HuH-7 (cell line): ENCODE measurements at regions not wholly inside any gene's neighbourhood (a gene's known extent, or its start where the extent isn't known, plus 50 kb on each side); places are given as distances from the start of the nearest gene placed in this dataset.
A peak's percentile ranks its signal among the peaks of the same experiment; 100 is the strongest.

Experiments
- DNase-seq: peaks from one replicate; pipeline ENCODE4 v3.0.0; 2011; ENCODE audit warnings: low spot score

DNA sequence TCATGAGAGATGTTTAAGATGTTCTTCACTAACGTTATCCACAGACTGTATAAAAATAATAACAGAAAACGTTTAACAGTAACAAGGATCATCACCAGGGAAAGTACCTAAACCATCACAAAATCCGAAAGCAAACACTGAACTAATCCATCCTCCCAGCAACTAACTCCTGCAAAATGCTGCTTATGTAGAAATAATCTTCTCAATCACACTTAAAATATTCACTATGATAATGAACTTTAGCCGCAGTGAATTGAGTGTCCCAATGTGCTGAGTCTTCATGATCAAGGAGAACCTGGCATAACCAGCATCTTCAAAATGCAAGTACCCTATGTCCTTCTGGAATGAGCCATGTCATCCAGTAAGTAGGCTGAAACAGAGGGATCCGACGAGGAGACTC, 166.1 kb downstream of the LTN1 start:
- DNase-seq = no peak

DNA sequence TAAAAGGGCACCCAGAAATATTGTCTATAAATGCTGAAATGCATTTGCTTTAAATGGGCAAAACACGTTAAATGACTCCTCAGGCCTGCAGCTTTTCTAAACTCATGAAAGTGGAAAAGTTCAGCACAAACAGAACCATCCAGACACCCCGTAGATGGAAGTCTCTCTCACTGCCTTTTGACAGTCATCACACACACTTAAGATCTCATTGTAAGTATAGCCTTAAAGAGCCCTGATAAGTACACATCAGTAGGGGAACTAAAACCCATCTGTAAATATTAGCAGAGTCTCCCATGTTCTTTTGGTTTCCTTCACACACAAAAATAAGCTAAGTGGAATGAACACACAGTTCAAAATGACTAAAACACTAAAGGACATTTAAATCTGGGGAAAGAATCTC, 166.7 kb downstream of the LTN1 start:
- DNase-seq = no peak

DNA sequence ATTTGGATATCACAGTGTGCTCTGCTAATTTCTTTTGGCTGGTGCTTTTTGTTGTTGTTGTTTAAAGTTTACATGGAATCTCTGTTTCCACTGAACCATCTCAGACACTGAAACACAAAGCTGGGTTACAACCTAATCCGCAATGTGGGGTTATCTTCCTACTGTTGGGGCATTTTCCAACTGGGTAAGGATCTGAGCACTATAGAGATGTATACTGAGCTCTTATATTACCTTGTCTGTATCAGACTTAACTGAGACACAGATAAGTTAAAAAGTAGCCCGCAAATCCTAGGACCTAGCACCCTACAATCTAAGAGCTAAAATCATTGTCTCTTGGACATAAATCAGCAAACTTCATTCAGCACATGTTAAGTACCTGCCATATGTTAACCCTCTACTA, 169.2 kb downstream of the LTN1 start:
- no peak for DNase-seq

DNA sequence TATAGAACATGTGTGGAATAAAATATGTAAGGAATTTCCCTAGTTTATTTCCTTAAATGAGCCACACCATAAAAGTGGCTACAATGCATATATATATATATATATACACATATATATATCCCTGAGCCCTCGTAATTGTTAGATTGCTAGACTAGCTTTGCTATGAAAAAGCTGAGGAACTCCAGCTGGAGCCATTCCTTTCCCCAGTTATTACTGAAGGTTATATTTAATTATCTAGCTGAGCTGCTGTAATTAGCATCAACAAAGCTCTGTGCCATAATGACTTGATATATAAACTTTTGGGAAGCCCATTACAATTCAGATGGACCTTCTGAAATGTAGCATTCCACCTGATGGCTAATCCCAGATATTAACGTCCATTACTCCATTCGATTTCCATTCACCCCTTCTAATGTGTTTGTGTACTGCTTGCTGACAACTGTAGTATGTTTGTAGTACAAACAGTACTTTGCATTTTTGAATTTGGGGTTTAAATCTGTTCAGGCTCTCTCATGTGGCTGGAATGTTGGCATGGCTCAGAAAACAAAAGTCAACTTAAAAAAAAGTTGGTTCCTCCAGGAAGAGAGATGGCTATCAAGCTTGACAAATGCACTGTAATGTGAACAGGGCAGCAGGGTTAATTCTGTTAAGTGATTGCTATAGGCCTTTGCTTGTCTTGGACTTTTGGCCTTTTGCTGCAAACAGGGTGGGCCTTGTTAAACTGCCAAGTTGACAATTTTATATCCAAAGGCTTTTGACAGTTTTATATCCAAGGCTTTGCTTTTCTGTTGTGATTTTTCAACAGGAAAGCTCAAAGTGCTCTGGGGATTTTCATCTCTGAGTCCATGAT, 170.0 kb downstream of the LTN1 start:
- peak; percentile 17 for DNase-seq

DNA sequence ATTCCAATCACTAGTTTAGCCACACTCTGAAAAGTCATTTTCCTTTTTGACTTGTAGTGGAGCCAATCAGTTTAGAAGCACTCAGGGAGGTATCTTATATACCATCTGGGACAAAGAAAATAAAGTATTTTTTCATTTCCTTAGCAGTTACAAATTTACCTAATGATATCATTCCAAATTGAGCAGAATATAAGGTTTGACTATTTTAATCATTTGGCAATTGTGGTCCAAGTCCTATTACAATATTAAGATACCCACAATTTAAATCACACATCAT, 170.6 kb downstream of the LTN1 start:
- DNase-seq = no peak

DNA sequence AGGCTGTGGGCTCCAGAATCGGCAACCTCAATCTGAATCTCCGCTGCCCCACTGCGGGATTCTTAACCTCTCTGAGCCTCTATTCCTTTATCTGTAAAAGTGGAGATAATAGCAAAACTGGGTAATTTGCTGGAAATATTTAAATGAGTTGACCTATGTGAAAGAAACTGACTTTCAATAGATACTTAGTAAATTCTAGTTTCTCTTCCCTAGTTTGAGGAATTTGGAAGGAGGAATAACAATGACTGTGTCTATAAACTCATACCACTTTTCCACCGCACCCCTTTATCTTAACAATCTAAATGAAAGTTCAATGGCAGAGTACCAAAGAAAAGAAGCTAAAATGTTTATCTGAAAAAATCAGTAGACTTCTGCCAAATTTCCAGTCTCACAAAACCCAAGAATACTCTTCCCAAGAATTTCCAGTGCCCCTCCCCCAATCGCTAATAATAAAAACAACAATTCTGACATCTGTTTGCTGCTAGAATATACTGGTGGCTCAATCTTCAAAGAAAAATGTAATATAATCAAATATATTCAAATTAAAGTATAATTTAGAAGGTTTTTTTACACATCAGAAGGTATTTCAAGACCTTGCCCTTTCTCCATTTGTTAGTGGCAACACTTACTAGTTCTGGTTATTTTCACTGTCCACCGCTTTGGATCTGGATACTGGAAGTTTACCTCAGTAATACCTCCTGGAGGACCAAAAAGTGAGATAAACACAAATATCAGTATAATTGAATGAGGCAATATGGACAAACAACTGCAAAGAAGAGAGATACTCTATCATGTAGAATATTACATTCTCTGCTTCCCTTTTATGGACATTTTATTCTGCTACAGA, 171.2 kb downstream of the LTN1 start:
- no peak for DNase-seq

DNA sequence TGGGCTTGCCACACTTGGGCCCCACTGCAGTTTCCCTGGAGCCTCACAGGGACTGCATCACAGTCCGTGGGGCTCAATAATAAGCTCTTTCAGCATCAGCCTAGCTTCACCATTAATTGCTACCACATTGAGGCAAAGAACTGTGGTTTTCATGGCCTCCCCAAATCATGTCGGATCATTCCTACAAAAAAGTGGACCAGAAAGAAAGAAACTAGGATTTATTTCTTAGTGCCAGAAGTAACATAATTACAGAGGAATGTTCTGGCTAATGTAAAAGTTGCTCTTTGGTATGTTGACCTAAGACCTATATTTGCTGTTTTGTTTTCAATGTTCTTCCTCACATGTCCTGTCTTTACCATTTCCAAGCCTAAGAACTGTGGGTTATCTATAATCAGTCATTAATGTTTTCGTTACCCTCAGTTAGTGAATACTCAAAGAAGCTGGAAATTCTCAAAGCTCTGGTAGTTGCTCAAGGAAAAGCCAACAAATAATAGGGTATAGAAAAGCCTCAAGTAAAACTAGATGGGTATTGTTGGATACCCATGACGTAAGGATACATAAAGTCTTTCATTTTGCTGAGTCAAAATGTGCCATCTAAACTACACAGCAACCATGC, 173.9 kb downstream of the LTN1 start:
- DNase-seq = no peak

DNA sequence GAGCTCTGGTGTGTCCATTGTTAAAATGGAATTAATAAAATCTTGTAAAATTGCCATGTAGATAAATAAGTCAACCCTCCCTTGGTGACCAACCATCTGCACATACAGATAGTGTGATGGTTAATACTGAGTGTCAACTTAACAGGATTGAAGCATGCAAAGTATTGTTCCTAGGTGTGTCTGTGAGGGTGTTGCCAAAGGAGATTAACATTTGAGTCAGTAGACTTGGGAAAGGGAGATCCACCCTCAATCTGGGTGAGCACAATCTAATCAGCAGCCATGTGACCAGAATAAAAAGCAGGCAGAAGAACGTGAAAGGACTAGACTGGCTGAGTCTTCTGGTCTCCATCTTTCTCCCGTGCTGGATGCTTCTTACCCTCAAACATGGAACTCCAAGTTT, 174.8 kb downstream of the LTN1 start:
- DNase-seq = no peak

DNA sequence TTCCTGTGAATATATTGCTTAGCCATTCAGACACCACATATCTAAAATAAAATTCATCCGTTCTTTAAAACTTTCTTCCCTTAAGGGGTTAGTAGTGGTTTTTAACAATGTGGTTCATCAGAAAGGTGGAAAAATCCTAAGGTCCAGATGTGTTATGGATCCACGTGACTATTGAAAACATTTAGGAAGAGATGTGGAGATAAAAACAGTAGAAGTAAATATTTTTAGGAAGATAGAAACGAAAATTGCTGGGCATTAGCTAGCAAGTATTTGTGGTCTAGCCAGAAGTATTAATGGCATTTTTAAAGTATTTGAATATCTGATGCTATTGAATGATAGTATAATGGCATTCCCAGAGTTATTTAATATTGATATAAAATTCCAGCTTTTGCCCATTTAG, 180.8 kb downstream of the LTN1 start:
- no peak for DNase-seq

DNA sequence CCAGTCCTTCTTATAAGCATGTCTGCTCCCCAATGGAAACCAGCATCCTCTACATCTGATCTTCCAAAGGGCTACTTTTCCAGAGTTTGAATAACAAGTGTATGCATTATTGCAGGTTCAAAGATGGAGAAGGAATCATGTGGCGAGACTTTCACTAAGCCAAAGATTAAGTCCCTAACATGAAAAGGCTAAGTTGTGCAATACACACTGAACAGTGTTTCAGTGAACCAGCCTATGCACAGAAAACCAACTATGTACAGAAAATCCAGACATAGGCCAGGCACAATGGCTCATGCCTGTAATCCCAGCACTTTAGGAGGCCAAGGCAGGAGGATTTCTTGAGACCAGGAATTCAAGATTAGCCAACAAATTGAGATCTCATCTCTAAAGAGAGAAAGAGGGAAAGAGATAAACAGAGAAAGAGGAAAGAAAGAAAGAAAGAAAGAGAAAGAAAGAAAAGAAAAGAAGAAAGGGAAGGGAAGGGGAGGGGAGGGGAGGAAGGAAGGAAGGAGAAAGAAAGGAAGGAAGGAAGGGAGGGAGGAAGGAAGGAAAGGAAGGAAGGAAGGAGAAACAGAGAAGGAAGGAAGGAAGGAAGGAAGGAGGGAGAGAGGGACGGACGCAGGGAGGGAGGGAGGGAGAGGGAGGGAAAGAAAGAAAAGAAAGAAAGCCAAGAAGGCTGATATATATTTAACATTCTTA, 181.7 kb downstream of the LTN1 start:
- DNase-seq = no peak

DNA sequence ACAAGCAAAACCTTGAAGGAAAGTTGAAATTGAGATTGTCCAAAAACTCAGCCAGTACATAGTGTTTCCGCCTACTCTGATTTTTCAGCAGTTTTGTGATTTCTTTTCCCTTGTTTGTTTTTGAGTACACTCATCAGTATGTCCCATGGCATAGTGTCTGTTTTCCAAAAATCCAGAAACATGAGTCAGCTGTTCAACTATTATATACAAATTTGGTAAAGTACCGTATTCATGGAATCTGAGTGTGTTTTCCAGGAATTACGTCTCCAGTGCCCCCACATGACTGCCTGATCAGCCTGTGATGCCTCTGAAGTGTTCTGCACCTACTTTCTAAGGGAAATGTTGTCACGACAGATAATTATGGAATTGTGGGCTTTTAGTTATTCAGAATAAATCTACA, 186.8 kb downstream of the LTN1 start:
- DNase-seq = no peak

DNA sequence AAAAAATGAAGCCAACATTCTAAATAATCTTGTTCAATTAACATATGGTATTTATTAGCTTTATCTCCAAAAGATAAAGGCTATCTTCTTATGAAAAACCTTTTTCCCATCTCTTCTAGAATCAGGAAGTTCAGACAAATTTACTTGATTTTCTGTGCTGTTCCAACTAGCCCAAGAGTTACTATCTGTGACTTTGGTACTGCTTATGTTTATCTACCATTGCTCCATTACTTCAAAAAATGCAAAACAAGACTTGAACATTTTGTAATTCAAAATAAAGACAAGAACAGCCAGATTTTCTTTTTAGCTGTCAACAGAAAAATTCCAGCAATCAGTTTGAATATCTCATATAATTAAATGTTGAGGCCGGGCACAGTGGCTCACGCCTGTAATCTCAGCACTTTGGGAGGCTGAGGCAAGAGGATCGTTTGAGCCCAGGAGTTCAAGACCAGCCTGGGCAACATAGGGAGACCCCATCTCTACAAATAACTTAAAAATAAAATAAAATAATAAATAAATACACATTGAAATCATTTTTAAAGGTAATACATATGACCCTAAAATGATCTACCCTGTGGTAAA, 188.5 kb downstream of the LTN1 start:
- DNase-seq = no peak

DNA sequence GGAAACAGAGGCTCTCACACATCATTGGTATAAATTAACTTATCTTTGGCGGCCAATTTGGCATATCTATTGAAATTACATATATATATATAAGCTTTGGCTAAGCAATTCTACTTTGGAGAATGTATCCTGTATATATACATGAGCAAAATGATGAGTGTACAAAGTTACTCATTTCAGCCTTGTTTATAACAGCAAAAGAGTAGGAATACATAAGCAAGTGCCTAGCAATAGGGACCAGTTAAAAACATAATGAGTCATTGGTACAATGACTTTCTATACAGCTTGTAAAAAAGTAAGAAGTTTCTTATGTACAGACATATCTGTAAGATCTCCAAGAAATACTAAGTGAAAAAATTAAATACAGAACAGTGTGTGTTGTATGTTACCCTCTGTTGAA, 190.8 kb downstream of the LTN1 start:
- DNase-seq = no peak

DNA sequence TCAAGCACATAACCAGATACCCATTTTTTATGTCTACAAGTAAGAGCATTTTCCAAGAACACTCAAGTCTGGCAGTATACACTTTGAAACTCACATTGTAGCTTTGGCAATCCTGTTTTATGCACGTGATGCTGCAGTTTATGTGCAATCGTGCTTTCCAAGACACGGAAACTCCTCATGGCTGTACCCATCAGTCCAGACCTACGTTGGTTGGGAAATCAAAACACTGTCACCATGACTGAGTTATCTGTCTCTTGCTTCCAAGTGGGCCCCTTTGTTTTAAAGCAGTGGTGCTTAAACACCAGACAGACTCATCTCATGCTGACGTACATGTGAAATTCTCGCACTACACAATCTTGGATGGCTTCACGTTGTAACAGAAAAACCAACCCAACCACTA, 192.8 kb downstream of the LTN1 start:
- no peak for DNase-seq

DNA sequence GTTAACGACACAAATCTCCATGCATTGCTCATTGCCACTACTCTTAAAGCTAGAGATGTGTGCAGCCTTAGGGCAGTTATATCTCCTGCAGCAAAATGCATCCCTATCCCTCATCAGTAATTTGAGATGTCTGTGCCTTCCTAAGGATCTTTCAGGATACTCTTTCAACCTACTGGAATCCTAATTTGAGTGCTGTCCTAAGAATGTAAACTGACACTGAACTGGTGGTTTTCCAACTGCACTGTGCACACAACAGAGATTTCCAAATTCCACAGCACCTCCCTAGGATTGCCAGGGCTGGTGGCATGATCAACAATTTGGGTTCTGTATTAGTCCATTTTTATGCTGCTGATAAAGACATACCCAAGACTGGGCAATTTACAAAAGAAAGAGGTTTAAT, 193.9 kb downstream of the LTN1 start:
- DNase-seq = no peak

DNA sequence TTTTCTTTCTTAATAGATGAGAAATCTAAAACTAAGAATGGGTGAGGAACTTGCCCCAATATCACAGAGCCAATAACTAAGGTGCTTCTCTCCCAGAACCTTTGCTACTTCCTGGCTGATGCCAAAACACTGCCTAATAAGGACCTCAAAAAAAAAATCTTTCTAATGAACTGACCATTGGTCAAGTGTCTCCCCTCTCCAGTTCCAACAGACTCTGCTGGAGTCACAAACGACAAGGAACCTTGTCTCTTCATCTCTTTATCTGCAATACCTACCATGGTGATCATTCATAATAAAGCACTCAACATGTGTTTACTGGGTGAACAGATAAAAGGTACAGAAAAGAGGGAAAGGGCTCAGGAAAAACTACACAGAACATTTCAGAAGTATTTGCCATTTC, 197.4 kb downstream of the LTN1 start:
- DNase-seq = no peak

DNA sequence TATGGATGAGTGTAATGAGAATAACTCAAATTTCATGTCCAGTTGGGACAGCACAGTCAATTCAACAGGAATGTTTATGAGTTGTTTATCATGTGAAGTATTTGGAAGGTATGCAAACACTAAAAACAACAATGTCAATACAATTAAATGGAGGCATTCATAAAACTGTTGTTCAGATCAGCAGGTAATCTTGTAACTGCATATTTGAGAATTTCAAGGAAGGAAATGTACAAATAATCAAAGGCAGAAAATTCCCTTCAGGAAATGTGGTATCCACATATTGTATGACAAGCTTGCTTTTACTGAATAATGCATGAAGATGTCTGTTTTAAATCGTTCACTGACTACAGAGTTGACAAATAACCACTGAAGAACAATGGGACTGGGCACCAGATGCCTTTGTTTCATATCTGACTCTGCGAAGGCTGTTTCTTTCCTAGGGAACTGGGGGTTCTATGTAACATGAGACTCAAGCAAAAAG, 198.3 kb downstream of the LTN1 start:
- no peak for DNase-seq

DNA sequence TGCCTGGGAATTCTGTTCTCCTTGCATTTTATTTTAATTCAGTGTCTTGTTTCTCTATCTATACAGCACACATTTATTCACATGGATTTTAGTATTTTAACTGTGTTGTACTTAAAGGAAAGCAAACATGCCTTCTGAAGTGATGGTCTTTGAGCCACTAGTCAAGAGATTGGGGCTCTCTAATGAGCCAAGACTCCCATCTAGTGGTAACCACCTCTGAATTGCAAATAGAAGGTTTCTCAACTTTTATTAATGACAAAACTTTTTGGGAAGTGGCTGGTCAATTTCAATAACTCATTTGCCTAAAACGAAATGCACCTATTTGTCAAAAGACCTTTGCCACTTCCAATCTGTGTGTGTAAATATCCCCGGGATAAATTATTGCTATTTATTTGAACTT, 199.6 kb downstream of the LTN1 start:
- no peak for DNase-seq

DNA sequence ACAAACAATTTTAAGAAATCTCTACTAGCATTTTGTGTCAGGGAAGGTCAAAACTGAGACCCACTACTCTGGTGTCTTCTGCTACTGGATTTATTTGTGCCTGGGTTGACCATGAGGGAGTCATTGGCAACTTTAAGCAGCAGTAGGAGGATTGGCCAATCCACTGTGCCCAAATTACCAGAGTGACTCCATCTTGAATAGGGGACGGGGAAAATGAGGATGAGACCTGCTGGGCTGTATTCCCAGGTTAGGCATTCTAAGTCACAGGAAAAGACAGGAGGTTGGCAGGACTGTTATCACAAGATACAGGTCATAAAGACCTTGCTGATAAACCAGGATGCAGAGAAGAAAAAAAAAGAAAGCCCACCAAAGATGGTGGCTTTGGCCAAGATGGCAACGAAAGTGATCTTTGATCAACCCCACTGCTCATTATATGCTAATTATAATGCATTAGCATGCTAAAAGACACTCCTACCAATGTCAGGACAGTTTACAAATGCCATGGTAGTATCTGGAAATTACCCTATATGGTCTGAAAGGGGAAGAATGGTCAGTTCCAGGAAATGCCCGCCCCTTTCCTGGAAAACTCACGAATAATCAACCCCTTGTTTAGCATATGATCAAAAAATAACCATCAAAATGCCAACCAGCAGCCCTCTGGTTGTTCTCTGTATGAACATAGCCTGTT, 200.9 kb downstream of the LTN1 start:
- DNase-seq = no peak

DNA sequence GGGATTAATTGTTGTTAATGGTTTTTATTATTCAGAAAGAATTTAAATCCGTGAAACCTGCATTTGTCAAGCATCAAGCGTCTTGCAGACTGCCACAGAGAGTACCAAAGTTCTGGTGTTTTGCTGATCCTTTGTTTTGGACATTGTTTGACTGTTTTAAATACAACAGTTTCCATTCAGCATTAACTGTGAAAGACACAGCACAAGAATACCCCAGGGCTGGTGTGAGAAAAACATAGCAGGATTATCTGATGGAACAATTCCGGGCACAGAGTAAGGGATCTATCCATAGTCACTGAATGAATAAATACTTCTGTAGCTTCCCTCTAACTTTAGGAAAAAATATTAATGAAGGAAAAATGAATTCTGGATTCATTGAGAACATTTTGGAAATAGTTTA, 202.3 kb downstream of the LTN1 start:
- DNase-seq = no peak

DNA sequence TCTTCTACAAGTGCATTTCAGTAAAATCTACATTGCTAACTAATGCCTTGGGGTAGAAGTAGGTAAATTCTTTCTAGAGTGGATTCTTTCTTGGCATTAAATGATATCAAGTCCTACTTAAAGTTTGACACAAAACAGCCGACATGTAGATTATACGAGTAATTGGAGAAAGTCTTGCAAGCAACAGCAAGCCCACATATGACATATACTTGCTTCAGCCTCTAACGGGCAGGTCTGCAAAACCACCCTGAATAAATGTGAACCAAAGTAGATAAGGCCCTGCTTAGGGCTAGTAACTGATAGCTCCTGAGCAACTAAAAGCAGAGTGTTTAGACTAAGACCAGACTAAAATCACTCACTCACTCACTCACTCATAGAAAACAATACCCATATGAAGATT, 203.2 kb downstream of the LTN1 start:
- no peak for DNase-seq

DNA sequence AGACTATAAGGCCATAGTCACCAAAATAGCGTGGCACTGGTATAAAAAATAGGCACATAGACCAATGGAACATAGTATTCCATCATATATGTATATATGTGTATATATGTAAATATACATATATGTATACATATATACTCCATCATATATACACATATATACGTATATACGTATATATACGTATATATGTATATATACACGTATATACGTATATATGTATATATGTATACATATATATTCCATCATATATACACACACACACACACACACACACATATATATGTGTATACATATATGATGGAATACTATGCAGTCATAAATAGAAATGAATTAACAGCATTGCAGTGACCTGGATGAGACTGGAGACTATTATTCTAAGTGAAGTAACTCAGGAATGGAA, 204.6 kb downstream of the LTN1 start:
- DNase-seq = no peak
